NCI-H226 (cell line): ENCODE measurements at regions not wholly inside any gene's neighbourhood (a gene's known extent, or its start where the extent isn't known, plus 50 kb on each side); places are given as distances from the start of the nearest gene placed in this dataset.
"Not testable (repeated sequence)": the region's sequence is repeated elsewhere in the genome, so short reads cannot be mapped to it uniquely, and the experiment has no call there.

Experiments used
- DNase-seq: peaks from one replicate; pipeline ENCODE4 v3.0.0-alpha.2; 2015

GRCh38 chr11:71383461-71383860 is 64.7 kb downstream of the DHCR7 start:
- DNase-seq = no peak

- DNase-seq = no peak
These were observed 66.2 kb downstream of the DHCR7 start for GRCh38 chr11:71381781-71382505.

- DNase-seq = no peak
These were observed 68.5 kb downstream of the DHCR7 start for GRCh38 chr11:71379701-71380100.

GRCh38 chr11:71373791-71374454 is 74.3 kb downstream of the DHCR7 start:
- DNase-seq = no peak

GRCh38 chr11:71372693-71373657 is 75.2 kb downstream of the DHCR7 start:
- no peak for DNase-seq

- no peak for DNase-seq
These were observed 76.5 kb downstream of the DHCR7 start for GRCh38 chr11:71371674-71372069.

GRCh38 chr11:71370895-71371673 is 77.1 kb downstream of the DHCR7 start:
- no peak for DNase-seq

GRCh38 chr11:71370020-71370747 is 78.0 kb downstream of the DHCR7 start:
- no peak for DNase-seq

- no peak for DNase-seq
These were observed 78.8 kb downstream of the DHCR7 start for GRCh38 chr11:71369411-71369810.

- DNase-seq = no peak
These were observed 79.2 kb downstream of the DHCR7 start for GRCh38 chr11:71368966-71369365.

GRCh38 chr11:71367756-71368155 is 80.4 kb downstream of the DHCR7 start:
- no peak for DNase-seq

- not testable (repeated sequence) for DNase-seq
These were observed 80.9 kb downstream of the DHCR7 start for GRCh38 chr11:71367276-71367675.

- DNase-seq = no peak
These were observed 82.1 kb downstream of the DHCR7 start for GRCh38 chr11:71366076-71366475.

GRCh38 chr11:71365626-71366025 is 82.6 kb downstream of the DHCR7 start:
- no peak for DNase-seq

- no peak for DNase-seq
These were observed 83.4 kb downstream of the DHCR7 start for GRCh38 chr11:71364806-71365205.

GRCh38 chr11:71364176-71364671 is 84.0 kb downstream of the DHCR7 start:
- DNase-seq = no peak

- DNase-seq = no peak
These were observed 84.5 kb downstream of the DHCR7 start for GRCh38 chr11:71363721-71364120.

GRCh38 chr11:71358963-71359567 is 89.1 kb downstream of the DHCR7 start:
- DNase-seq = no peak

- DNase-seq = no peak
These were observed 90.0 kb downstream of the DHCR7 start for GRCh38 chr11:71358122-71358728.

GRCh38 chr11:71357414-71357813 is 90.8 kb downstream of the DHCR7 start:
- DNase-seq = no peak

- DNase-seq = no peak
These were observed 91.3 kb downstream of the DHCR7 start for GRCh38 chr11:71356904-71357303.
